NCI-H524 (cell line): ENCODE measurements at regions not wholly inside any gene's neighbourhood (a gene's known extent, or its start where the extent isn't known, plus 50 kb on each side); places are given as distances from the start of the nearest gene placed in this dataset.
"Not testable (repeated sequence)": the region's sequence is repeated elsewhere in the genome, so short reads cannot be mapped to it uniquely, and the experiment has no call there.

Experiments
- DNase-seq, 2 experiments: peaks; one replicate each; lab custom pipeline; 2025; lab: John Stamatoyannopoulos, UW

GRCh38 chr14:82805892-82806825, 1272.5 kb upstream of the SEL1L start:
- no peak for DNase-seq

- DNase-seq: no peak
Observed at GRCh38 chr14:82811246-82811645, 1277.6 kb upstream of the SEL1L start.

GRCh38 chr14:82814339-82814738, 1280.7 kb upstream of the SEL1L start:
- DNase-seq: not testable (repeated sequence)

- DNase-seq: no peak
Observed at GRCh38 chr14:82830596-82830995, 1296.9 kb upstream of the SEL1L start.

GRCh38 chr14:82836256-82836950, 1302.8 kb upstream of the SEL1L start:
- no peak for DNase-seq

GRCh38 chr14:82837611-82838140, 1304.0 kb upstream of the SEL1L start:
- DNase-seq: no peak

GRCh38 chr14:82850576-82850975, 1316.9 kb upstream of the SEL1L start:
- DNase-seq: no peak

- peak; percentile 16 to 22 for DNase-seq
Observed at GRCh38 chr14:82854131-82854530, 1320.5 kb upstream of the SEL1L start.

GRCh38 chr14:82854901-82855300, 1321.2 kb upstream of the SEL1L start:
- peak; percentile 96 to 97 for DNase-seq

GRCh38 chr14:82855912-82856391, 1322.3 kb upstream of the SEL1L start:
- peak; percentile 3 to 58 for DNase-seq

GRCh38 chr14:82861313-82861712, 1327.7 kb upstream of the SEL1L start:
- no peak for DNase-seq

- no peak for DNase-seq
Observed at GRCh38 chr14:82872494-82872893, 1338.8 kb upstream of the SEL1L start.

GRCh38 chr14:82878951-82879350, 1345.3 kb upstream of the SEL1L start:
- no peak for DNase-seq

- no peak for DNase-seq
Observed at GRCh38 chr14:82879949-82880535, 1346.4 kb upstream of the SEL1L start.

- no peak for DNase-seq
Observed at GRCh38 chr14:82886670-82887069, 1353.0 kb upstream of the SEL1L start.

- no peak for DNase-seq
Observed at GRCh38 chr14:82889701-82890100, 1356.0 kb upstream of the SEL1L start.

GRCh38 chr14:82896476-82896875, 1362.8 kb upstream of the SEL1L start:
- DNase-seq: no peak

- DNase-seq: no peak
Observed at GRCh38 chr14:82897469-82898308, 1364.0 kb upstream of the SEL1L start.

GRCh38 chr14:82905762-82906161, 1372.1 kb upstream of the SEL1L start:
- DNase-seq: peak; percentile 47 to 83

- no peak for DNase-seq
Observed at GRCh38 chr14:82911930-82912329, 1378.3 kb upstream of the SEL1L start.

GRCh38 chr14:82913396-82913795, 1379.7 kb upstream of the SEL1L start:
- DNase-seq: no peak
